ENCODE measurements at regions not wholly inside any gene's neighbourhood (a gene's known extent, or its start where the extent isn't known, plus 50 kb on each side); places are given as distances from the start of the nearest gene placed in this dataset.

- TF ChIP-seq CTCF (IDR thresholded peaks at IDR 0.05) (no peak), POLR2A (IDR thresholded peaks at IDR 0.05) (no peak)
These were observed 85.2 kb upstream of the NDUFV2 start for GRCh38 chr18:9017167-9017904.
